KMS-11 (cell line): ENCODE measurements at regions not wholly inside any gene's neighbourhood (a gene's known extent, or its start where the extent isn't known, plus 50 kb on each side); places are given as distances from the start of the nearest gene placed in this dataset.

Experiments used
- H2AFZ ChIP-seq: fragments of 200-600 bp; sonication (generic); 2 replicates; pipeline ENCODE4 v1.6.1; 2016; ENCODE audit warnings: antibody characterized with exemption, mixed run types, low read depth
- H3K27ac ChIP-seq: fragments of 200-600 bp; sonication (generic); 2 replicates; pipeline ENCODE4 v1.6.1; 2016; ENCODE audit warnings: mild to moderate bottlenecking, mixed run types
- H3K27me3 ChIP-seq: fragments of 200-600 bp; sonication (generic); 2 replicates; pipeline ENCODE4 v1.6.1; 2017; ENCODE audit warnings: mild to moderate bottlenecking, low read depth, mixed run types, moderate library complexity; ENCODE audit not compliant: insufficient read depth
- H3K36me3 ChIP-seq: fragments of 200-600 bp; sonication (generic); 2 replicates; pipeline ENCODE4 v1.6.1; 2017; ENCODE audit warnings: mild to moderate bottlenecking, mixed run types; ENCODE audit not compliant: insufficient read depth
- H3K4me1 ChIP-seq: fragments of 200-600 bp; sonication (generic); 2 replicates; pipeline ENCODE4 v1.6.1; 2016; ENCODE audit warnings: mild to moderate bottlenecking, low read depth, mixed run types; ENCODE audit not compliant: poor library complexity, severe bottlenecking
- H3K4me2 ChIP-seq: fragments of 200-600 bp; sonication (generic); 2 replicates; pipeline ENCODE4 v1.7.0; 2016; ENCODE audit warnings: mild to moderate bottlenecking, mixed run types
- H3K4me3 ChIP-seq: fragments of 200-600 bp; sonication (generic); IDR thresholded peaks from 2 replicates; pipeline ENCODE4 v1.6.1; 2017; ENCODE audit warnings: low read depth, low read length, mixed read lengths; ENCODE audit not compliant: insufficient read depth
- H3K79me2 ChIP-seq: fragments of 200-600 bp; sonication (generic); 2 replicates; pipeline ENCODE4 v1.6.1; 2016; ENCODE audit warnings: low read depth, mixed run types; ENCODE audit not compliant: insufficient read depth
- H3K9ac ChIP-seq: fragments of 200-600 bp; sonication (generic); 2 replicates; pipeline ENCODE4 v1.6.1; 2016; ENCODE audit warnings: mild to moderate bottlenecking, mixed run types
- H4K20me1 ChIP-seq: fragments of 200-600 bp; sonication (generic); 2 replicates; pipeline ENCODE4 v1.6.1; 2016; ENCODE audit warnings: mild to moderate bottlenecking, mixed run types; ENCODE audit not compliant: insufficient read depth
- CTCF ChIP-seq: fragments of 200-600 bp; sonication (generic); conservative IDR thresholded peaks from 2 replicates; pipeline ENCODE4 v1.6.1; 2017; ENCODE audit warnings: low read depth, mild to moderate bottlenecking, antibody characterized with exemption, low read length, moderate library complexity, mixed read lengths

DNA sequence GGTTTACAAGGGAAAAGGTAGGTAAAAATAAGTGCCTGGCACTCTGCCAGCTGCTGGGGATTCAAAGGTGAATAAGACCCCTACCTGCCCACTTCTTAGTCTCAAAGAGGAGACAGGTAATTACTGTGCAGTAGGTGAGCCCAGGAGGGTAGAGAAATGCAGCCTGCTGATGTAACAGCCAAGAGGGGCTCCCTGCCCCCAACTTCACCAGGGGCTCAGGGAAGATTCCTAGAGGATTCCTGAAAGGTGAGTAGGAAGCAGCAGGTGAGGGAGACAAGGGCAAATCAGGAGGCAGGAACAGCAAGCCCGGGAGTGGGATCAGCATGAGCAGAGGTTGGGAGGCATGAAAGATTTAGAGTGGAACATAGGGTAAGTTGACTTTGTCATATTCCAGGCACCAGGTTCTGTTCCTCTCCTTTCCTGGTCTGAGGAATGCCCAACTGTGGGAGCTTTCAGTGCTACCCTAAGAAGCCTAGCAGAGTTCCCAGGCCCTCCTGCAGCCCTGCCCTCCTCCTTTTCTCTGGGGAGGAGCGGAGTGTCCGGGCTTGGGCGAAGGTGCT lies 258.1 kb downstream of the LRFN2 start:
- H3K4me3 ChIP-seq: no peak overlapping the region
- no peaks in the 10 kb centered on the region for H3K4me1 ChIP-seq
- no peaks in the 10 kb centered on the region for H3K27me3 ChIP-seq
- no peak overlapping the region for H2AFZ ChIP-seq
- no peak overlapping the region for H3K27ac ChIP-seq
- no peaks in the 10 kb centered on the region for H4K20me1 ChIP-seq
- H3K36me3 ChIP-seq: no peaks in the 10 kb centered on the region
- H3K9ac ChIP-seq: no peak overlapping the region
- no peaks in the 10 kb centered on the region for H3K79me2 ChIP-seq
- no peak overlapping the region for H3K4me2 ChIP-seq
- TF ChIP-seq CTCF: no peak

- H4K20me1 ChIP-seq: no peaks in the 10 kb centered on the region
These were observed 258.7 kb downstream of the LRFN2 start for GRCh38 chr6:40328386-40328985.

GRCh38 chr6:40326714-40327421 lies 260.3 kb downstream of the LRFN2 start:
- no peak overlapping the region for H3K4me2 ChIP-seq
- no peaks in the 10 kb centered on the region for H3K79me2 ChIP-seq

More at GRCh38 chr6:40328386-40328985, 258.7 kb downstream of the LRFN2 start:
- Histone ChIP-seq H3K4me3 (no peak overlapping the region), H2AFZ (no peak overlapping the region), H3K4me1 (no peaks in the 10 kb centered on the region), H3K4me2 (no peak overlapping the region), H3K27ac (no peak overlapping the region), H3K36me3 (no peaks in the 10 kb centered on the region), H3K9ac (no peak overlapping the region), H3K27me3 (no peaks in the 10 kb centered on the region), H3K79me2 (no peaks in the 10 kb centered on the region)
- TF ChIP-seq CTCF: 0 out of 2 replicates have a peak, but pooled peaks have one; percentile 15

GRCh38 chr6:40325791-40326190 lies 261.4 kb downstream of the LRFN2 start:
- Histone ChIP-seq H2AFZ (no peak overlapping the region), H3K4me2 (no peak overlapping the region), H3K27me3 (no peaks in the 10 kb centered on the region), H3K27ac (no peak overlapping the region), H3K4me3 (no peak overlapping the region), H3K79me2 (no peaks in the 10 kb centered on the region), H3K9ac (no peak overlapping the region), H3K36me3 (no peaks in the 10 kb centered on the region), H4K20me1 (no peaks in the 10 kb centered on the region), H3K4me1 (no peaks in the 10 kb centered on the region)
- no peak for TF ChIP-seq CTCF

More at GRCh38 chr6:40326714-40327421, 260.3 kb downstream of the LRFN2 start:
- Histone ChIP-seq H2AFZ (no peak overlapping the region), H3K4me3 (no peak overlapping the region), H3K9ac (no peak overlapping the region), H3K4me1 (no peaks in the 10 kb centered on the region), H3K36me3 (no peaks in the 10 kb centered on the region), H3K27me3 (no peaks in the 10 kb centered on the region), H4K20me1 (no peaks in the 10 kb centered on the region), H3K27ac (no peak overlapping the region)
- no peak for TF ChIP-seq CTCF
